ENCODE measurements at regions not wholly inside any gene's neighbourhood (a gene's known extent, or its start where the extent isn't known, plus 50 kb on each side); places are given as distances from the start of the nearest gene placed in this dataset.
"Not testable (repeated sequence)": the region's sequence is repeated elsewhere in the genome, so short reads cannot be mapped to it uniquely, and the experiment has no call there.

- no peak overlapping the region for H3K4me3 ChIP-seq (ENCODE audit: low read length)
- DNase-seq (ENCODE audit: low read depth): no peak
- TF ChIP-seq CTCF (conservative IDR thresholded peaks at IDR 0.05; ENCODE audit: low read length): no peak
Observed at GRCh38 chr14:106163316-106163715, 636.9 kb downstream of the TMEM121 start.

GRCh38 chr14:106163812-106164211 lies 637.4 kb downstream of the TMEM121 start:
- not testable (repeated sequence) for H3K4me3 ChIP-seq (ENCODE audit: low read length)

GRCh38 chr14:106166232-106166631 lies 639.8 kb downstream of the TMEM121 start:
- no peak for TF ChIP-seq CTCF (conservative IDR thresholded peaks at IDR 0.05; ENCODE audit: low read length)
- DNase-seq (ENCODE audit: low read depth): no peak
- H3K4me3 ChIP-seq (ENCODE audit: low read length): no peak overlapping the region

More at GRCh38 chr14:106163812-106164211, 637.4 kb downstream of the TMEM121 start:
- DNase-seq (ENCODE audit: low read depth): not testable (repeated sequence)

GRCh38 chr14:106166650-106167204 lies 640.3 kb downstream of the TMEM121 start:
- H3K4me3 ChIP-seq (ENCODE audit: low read length): no peak overlapping the region
- no peak for TF ChIP-seq CTCF (conservative IDR thresholded peaks at IDR 0.05; ENCODE audit: low read length)
- no peak for DNase-seq (ENCODE audit: low read depth)

GRCh38 chr14:106170163-106170658 lies 643.8 kb downstream of the TMEM121 start:
- H3K4me3 ChIP-seq (ENCODE audit: low read length); DNase-seq (ENCODE audit: low read depth): not testable (repeated sequence)

- H3K4me3 ChIP-seq (ENCODE audit: low read length): no peak overlapping the region
- no peak for DNase-seq (ENCODE audit: low read depth)
- TF ChIP-seq CTCF (conservative IDR thresholded peaks at IDR 0.05; ENCODE audit: low read length): no peak
Observed at GRCh38 chr14:106174206-106174605, 647.8 kb downstream of the TMEM121 start.

GRCh38 chr14:106177266-106178246 lies 651.2 kb downstream of the TMEM121 start:
- not testable (repeated sequence) for DNase-seq (ENCODE audit: low read depth)

GRCh38 chr14:106179761-106180160 lies 653.4 kb downstream of the TMEM121 start:
- no peak overlapping the region for H3K4me3 ChIP-seq (ENCODE audit: low read length)
- no peak for DNase-seq (ENCODE audit: low read depth)
- no peak for TF ChIP-seq CTCF (conservative IDR thresholded peaks at IDR 0.05; ENCODE audit: low read length)

More at GRCh38 chr14:106177266-106178246, 651.2 kb downstream of the TMEM121 start:
- H3K4me3 ChIP-seq (ENCODE audit: low read length): not testable (repeated sequence)

- DNase-seq (ENCODE audit: low read depth); H3K4me3 ChIP-seq (ENCODE audit: low read length): not testable (repeated sequence)
Observed at GRCh38 chr14:106184771-106185170, 658.4 kb downstream of the TMEM121 start.

- not testable (repeated sequence) for H3K4me3 ChIP-seq (ENCODE audit: low read length); DNase-seq (ENCODE audit: low read depth)
Observed at GRCh38 chr14:106185174-106185836, 658.9 kb downstream of the TMEM121 start.
